HG03442 (cell line): ENCODE measurements at regions not wholly inside any gene's neighbourhood (a gene's known extent, or its start where the extent isn't known, plus 50 kb on each side); places are given as distances from the start of the nearest gene placed in this dataset.
A peak's percentile ranks its signal among the peaks of the same experiment; 100 is the strongest.

Experiments used
- ATAC-seq: cut with Tn5 transposase; IDR thresholded peaks from one replicate; pipeline ENCODE4 v1.9.1; 2021; ENCODE audit warnings: mild to moderate bottlenecking, moderate library complexity; ENCODE audit not compliant: unreplicated experiment

DNA sequence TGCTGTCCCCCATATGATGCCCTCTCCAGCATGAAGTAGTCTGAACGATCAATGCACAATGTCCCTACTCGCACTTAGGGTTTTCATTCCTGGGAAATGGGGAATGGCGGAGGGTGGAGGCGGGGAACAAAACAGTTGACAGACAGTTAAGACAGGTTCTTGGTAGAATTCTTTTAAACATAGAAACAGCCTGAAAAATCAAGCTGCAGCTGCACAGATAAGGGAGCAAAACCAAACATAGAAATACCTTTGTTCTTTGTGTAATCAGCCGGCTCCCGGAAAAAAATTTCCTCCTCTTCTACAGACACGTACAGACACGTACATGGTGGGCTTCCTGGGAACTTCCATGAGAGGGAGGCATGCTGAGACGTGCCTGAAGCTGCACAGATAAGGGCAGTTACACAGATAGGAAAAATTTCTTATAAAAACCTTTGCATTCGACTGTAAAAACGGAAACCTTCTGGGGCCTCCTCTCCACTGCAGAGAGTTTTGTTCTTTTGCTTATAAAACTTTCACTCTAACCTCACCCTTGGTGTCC is 662.4 kb upstream of the PTPRD start:
- no peak for ATAC-seq

DNA sequence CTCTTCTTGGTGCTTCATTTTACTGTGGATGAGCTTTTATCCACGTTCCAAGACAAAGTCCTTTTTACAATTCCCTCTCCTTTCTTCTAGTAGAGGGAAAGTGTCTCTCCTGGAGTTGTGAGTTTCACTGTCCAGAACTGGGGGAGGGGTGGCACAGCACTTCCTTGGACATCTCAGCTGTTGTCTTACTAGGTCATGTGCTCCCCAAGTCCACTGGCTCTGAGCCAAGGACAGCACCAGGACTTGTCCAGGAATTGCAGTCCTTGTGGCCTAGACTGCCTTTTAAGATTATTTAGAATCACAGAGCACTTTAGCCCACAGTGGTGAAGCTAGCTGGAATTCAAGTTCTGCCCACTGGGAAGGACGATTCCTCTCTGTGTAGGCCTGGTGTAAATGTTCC is 700.2 kb upstream of the PTPRD start:
- ATAC-seq: no peak

DNA sequence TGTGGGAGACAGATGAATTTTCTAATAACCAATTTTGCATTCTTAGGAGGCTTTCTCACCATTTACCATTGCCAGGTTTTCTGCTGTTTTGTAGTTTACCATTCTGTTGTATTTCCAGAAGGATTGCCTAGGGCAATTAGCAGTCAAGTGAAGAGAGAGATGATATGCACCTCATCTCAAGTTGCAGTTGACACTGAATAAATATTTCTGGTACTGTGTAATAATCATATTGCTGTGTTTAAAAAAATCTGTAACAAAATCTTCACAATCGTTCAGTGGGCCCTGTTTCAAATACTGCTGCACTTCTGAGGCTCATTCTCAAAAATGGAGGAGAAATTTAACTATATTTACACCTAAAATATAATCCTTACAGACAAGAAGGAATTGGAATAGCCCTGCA is 706.1 kb upstream of the PTPRD start:
- ATAC-seq: no peak

DNA sequence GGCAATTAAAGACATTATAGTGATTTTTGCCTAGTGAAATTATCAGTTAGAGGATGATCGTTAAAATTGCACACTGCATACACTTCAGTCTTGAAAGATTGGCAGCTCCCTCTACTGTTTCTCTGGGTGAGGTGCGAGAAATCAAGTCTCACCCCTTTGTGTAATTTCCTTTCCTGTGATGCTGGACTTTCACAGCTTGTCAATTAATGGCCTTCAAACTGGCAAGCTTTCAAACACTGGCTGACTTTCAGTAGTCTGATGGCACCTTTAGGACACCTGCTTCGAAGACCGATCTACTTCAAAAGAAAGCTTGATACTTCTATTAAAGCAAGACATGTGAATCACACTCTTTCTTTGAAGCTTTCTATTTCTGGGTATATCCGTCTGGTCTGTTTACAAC is 706.7 kb upstream of the PTPRD start:
- no peak for ATAC-seq

DNA sequence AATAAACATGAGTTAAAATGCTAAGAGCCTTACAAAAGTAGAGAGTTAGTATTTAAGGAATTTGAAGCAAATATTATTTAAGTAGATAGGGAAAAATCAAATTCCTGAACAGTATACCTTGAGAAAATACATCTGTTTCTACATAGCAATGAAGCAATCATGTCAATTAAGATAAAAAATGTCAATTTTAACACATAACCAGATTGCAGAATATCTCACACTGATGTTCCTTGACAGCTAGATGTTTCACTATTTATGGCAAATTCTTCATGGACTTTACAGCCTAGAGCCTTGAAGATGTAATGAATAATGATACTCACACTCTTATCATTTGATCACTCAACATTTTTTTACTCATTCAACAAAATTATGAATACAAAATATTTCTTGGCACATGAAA is 708.2 kb upstream of the PTPRD start:
- no peak for ATAC-seq

DNA sequence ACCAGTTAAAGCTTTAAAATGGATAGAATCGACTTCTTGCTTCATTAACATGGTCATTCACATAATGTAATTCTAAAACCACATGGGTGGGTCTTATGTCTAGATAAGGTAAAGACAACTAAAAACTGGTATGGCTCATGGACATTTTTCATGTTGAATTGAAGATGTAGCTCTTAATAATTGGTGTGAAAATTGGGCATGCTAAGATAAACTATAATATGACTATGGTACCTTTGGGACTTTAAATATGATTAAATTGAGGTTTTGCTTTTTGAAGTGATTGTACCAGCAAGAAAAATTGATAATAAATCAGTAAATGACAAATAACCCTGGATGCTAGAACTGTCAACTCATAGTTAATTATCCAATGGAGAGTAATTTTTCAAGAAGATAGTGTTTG is 710.7 kb upstream of the PTPRD start:
- ATAC-seq: no peak

DNA sequence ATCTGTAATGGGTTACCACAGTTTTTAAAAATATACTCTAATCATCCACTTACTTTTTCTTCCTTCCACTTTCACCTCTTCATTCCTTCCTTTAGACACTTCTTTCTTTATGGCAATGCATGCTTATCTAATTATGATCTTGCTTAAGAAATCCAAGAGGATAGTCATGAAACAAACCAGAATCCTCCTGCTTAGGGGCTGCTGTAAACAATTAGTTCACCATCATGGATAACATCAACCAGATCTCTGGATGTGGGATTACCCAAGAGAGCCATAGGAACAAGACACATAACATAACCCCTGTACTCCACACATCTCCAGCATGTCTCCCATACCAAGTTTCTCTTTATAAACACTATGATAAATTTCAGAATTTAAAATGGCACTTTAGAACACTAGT is 713.4 kb upstream of the PTPRD start:
- ATAC-seq: no peak

DNA sequence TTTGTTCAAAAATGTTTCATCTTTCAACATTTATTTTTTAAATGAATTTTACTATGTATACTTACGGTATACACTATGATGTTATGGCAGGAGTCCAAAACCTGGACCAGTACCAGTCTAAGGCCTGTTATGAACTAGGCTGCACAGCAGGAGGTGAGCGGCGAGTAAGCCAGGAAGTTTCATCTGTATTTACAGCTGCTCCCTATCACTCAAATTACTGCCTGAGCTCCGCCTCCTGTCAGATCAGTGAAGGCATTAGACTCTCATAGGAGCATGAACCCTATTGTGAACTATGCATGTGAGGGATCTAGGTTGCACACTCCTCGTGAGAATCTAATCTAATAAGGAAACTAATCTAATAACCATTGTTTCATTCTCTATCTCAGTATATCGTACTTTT is 715.5 kb upstream of the PTPRD start:
- no peak for ATAC-seq

DNA sequence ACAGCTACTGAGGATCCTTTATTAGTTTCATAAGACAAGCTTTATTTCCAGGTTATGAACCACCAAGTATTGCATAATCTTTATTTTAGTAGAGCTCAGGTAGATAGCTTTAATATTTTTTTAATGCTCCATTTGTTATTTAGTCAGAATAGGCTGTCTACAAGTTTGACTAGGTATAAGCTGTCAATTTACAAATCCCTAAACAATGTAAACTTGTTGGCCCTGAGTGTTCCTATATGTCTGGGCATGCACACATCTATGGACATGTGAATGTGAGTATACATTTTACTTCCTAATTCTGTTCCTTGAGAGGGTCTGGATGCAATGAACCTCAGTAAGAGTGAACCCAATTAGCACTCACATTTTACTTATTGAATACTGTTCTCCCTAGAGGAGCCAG is 722.2 kb upstream of the PTPRD start:
- no peak for ATAC-seq

DNA sequence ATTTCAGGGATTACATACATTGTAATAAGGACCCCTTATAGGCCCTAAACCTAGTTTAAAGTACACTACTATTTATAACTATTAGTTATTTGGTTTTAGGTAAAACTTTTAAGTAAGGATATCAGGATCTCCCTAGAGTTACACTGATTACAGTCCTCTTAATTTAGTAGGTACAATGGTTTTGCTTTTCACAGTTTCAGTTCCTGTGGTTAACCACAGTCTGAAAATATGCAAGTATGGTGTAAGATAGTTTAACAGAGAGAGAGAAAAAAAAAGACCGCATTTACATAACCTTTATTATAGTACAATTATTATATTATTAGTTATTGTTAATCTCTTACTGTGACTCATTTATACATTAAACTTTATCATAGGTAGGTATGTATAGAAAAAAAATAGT is 725.3 kb upstream of the PTPRD start:
- peak; percentile 81 for ATAC-seq

DNA sequence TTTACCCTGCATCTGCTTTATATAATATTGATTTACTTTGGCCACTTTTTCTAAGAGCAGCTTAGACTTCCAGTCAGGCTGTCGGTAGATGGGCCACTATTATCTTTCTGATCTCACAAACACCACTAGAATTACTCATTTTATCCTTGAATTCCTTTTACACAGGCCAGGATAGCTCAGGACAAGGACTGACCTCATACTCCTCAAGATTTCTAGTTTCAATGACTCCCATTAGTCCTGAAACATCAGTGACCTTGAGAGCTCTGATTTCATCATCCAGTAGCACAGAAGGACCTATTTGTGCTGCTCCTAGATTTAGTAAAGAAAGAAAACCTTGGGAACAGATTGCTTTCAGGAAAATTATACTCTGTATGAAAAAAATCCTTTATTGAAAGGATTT is 727.9 kb upstream of the PTPRD start:
- no peak for ATAC-seq

DNA sequence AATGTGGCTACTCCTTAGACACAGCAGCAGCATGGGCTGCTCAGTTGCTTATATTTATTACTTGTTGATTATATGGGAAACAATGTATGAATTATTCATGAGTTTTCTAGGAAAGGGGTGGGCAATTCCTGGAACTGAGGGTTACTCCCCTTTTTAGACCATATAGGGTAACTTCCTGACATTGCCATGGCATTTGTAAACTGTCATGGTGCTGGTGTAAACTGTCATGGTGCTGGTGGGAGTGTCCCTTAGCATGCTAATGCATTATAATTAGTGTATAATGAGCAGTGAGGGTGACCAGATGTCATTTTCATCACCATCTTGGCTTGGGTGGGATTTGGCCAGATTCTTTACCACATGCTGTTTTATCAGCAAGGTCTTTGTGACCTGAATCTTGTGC is 734.6 kb upstream of the PTPRD start:
- ATAC-seq: no peak

DNA sequence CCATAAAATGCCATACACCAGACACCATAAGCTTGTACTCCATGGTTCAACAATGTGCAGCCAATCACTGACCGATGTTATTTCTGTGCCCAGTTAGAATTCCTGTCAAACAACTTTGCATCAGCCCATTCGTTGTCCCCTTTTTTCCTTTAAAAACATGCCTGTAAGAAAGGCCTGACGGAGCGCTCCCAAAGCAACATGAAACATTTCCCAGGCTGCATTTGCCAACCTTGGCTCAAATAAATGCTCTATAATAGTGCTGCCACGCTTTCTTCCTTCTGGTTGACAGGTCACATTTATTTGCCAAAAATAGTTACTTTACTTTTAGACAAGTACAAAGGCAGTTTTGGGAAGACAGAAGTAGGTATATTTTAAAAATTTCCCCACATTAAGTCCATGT is 735.6 kb upstream of the PTPRD start:
- no peak for ATAC-seq

DNA sequence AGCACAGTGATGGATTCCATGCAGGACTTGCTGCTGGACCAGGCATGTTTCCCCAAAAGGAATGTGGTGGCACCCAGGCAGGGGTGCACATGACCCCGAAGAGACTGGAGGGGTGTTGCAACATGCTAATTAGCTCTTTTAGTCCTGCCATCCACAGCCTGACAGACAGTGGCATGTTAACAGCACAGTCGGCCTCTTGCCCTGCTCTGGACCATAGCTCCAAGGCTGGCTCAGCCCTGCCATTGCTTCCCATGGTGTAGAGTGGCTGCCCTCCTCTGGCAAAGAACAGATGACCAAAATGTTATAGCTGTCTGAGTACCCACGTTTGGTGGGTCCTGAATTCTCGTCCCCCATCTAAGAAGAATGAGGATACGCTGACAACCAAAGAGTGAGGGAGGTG is 736.4 kb upstream of the PTPRD start:
- no peak for ATAC-seq

DNA sequence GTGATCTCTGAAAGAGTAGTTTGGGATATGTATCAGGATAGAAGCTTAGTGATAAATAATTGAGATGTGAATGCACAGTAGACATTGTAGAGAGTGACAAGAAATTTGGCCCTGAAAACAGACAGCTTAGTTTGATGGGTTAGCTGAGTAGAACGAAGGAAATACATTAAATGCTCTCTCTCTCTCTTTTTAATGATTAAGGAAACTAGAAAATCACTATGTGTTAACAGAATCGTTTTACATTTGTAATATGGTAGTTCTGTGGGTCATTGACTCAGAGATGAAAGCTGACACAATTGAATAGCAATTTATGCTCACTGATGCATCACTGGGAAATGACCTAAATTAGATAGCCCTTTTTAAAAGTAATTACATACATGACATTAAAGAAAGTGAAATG is 739.8 kb upstream of the PTPRD start:
- no peak for ATAC-seq

DNA sequence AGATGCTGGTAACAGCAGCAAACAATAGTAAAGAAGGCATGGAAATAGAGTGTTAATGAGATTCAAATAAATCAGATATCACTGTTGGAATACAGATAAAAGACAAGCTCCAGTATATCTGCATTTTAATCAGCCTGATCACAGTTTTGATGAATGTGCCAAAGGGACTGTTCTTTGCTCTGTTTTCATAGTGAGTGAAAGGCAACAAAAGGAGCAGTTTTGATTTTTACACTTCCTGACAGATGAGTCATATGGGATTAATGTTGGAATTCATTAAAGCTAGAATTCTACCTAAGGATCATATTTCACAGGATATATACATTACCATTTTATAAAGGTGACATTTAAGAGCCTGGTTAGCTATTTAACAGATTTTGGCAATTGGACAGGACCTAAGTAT is 743.3 kb upstream of the PTPRD start:
- no peak for ATAC-seq

DNA sequence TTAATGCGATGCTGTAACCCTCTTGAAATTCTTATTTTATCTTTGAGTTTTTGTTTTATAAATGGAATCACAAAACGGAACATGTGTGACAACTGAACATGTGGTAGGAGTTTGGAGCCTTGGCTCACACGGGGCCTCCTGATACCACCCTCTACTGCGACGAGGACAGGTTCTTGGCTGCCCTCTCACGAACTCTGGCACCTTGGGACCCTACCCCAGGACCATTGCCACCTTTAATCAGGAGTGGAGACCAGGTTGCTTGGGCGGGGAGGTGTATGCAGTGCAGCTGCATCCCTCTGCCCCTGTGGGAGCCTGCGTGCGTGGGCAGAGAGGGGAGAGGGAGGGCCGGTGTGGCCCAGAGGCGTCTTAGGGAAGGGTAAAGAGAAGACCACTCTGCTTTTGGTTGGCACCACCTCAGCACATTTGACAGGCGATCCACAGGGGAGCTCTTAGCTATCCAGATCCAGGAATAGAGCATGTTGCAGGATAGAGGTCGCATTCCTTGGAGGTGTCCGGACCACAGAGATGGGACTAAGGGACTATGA is 753.9 kb upstream of the PTPRD start:
- no peak for ATAC-seq

DNA sequence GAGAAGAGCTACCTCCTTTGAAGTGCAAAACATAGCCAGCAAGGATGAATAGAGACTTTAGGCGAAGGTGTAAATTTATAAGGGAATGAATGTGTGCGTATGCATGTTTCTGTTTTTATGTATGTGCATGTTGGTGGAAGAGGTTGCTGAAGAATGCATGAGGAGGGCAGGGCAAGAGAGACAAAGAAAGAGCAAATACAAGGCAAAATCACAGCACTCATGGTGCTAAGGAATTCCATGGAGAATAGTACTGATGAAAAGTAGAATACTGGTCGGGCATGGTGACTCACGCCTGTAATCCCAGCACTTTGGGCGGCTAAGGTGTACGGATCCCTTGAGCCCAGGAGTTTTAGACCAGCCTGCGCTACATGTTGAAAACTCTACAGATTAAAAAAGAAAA is 762.1 kb upstream of the PTPRD start:
- no peak for ATAC-seq

DNA sequence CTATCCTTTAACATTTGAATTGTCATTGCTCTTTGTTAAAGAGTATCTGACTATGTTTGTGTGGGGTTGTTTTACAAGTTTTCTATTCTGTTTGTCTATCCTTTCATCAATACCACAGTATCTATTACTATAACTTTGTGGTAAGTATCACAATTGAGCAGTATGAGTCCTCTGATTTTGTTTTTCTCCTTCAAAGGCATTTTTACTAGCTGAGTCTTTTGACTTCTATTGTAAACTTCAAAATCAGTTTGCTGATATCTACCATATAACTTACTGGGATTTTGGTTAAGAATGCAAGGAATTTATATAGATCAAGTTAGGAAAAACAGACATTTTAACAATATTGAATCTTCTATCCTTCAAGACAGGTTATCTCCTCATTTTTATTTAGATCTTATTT is 789.8 kb upstream of the PTPRD start:
- ATAC-seq: no peak

DNA sequence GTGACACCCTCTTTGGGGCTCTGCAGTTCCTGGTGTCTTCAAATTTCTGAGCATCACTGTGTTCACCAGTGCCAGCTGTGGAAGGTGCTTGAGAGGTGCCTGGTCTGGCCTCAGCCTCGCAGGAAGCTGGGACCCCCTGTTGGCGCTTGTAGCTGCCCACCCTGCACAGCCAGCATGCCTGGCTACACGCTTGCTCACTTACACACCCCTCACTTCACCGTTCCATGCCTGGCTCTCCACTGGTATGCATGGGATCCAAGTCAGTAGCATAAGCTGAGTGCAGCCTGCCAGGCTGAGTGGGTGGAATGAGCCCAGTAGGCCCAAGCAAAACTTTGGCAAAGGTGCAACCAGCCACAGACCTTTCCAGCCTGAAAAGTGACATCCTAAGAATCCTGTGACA is 801.4 kb upstream of the PTPRD start:
- ATAC-seq: no peak

DNA sequence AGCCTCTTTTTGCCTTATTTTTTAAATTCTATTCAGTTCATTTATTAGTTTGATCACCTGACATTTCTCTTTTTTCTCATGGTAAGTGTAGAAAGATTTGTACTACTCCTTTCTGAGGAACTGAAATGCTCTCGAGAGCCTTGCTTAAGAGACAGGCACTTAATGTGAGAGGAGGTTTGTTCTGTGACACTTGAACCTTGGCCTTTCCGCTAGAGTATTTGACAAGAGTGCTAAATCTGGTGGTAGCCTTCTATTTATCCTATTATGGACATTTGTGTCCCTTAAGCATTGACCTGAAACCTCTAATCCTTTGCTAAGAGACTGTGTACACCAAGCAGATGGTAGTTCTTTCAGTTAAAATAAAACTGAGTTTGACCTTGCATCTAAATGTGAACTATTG is 805.0 kb upstream of the PTPRD start:
- no peak for ATAC-seq

DNA sequence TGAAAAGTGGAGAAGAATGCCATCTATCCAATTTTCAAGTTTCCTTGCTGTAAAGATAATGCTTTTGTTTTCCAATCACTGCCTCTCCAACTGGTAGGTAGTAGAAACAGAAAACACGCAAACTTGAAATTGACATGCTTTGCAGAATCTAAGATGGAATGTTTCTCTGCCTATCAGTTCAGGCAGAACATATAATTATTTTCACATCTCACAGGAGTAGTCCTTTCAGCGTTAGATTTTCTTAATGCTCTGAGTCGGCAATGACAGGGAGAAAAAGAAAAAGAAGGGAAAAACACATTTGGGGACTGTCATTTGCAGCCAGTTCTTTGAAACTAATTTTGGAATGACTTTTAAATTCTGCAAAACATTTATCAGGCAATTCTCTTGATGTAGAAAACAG is 818.7 kb upstream of the PTPRD start:
- ATAC-seq: no peak

DNA sequence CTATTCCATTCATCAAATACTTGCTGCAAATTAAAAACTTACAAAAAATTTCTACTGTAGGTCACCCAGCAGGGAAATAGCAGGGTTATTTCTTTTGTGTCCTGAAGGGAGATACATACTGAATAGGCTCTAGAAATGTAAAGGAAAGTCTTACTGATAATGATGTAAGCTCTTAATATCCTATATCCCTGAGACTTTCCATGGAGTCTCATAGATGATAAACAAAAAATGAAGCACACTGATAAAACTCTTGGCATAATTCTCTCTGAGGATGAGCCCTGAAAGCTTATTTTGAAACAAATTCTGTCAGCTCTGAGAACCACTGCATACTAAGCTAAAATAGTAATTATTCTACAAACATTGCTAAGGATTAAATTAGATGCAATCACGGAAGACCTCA is 819.6 kb upstream of the PTPRD start:
- ATAC-seq: no peak

DNA sequence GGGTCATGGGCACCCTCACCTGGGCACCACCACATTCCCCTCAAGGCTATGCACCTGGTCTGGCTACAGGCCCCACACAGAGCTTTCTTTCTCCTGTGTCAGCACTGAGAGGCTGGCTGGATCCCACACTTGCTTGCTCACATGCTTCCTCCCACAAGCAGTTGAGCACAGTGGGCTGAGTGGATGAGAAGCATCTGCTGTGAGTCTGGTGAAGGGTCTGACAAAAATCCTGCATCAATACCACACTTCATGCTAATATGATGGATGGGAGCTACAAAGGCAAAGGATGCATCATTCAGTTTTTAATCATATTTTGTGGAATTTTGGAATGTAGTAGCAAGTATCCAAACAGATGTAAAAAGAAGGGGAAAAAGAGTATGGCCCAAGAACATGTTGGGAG is 830.8 kb upstream of the PTPRD start:
- no peak for ATAC-seq
